ENCODE measurements at regions not wholly inside any gene's neighbourhood (a gene's known extent, or its start where the extent isn't known, plus 50 kb on each side); places are given as distances from the start of the nearest gene placed in this dataset.

- no peak for TF ChIP-seq ZNF324 (tag by site-specific recombination; IDR thresholded peaks at IDR 0.05)
- TF ChIP-seq ZNF23 (tag by site-specific recombination; IDR thresholded peaks at IDR 0.05; ENCODE audit: borderline replicate concordance): no peak
- no peak for TF ChIP-seq CTCF (tag by site-specific recombination; IDR thresholded peaks at IDR 0.05)
- TF ChIP-seq ZNF704 (tag by site-specific recombination; IDR thresholded peaks at IDR 0.05): no peak
- TF ChIP-seq ZNF843 (tag by site-specific recombination; IDR thresholded peaks at IDR 0.05): no peak
- TF ChIP-seq REST (tag by site-specific recombination; IDR thresholded peaks at IDR 0.05): no peak
- TF ChIP-seq SETDB1 (IDR thresholded peaks at IDR 0.05; ENCODE audit: insufficient read length, low read length): no peak
- TF ChIP-seq ZNF621 (tag by site-specific recombination; IDR thresholded peaks at IDR 0.05): no peak
- TF ChIP-seq ZBTB1 (tag by site-specific recombination; IDR thresholded peaks at IDR 0.05): no peak
- TF ChIP-seq ZNF24 (tag by site-specific recombination; IDR thresholded peaks at IDR 0.05): no peak
- TF ChIP-seq ZEB2 (tag by site-specific recombination; IDR thresholded peaks at IDR 0.05): no peak
- no peak for TF ChIP-seq ZBTB21 (tag by site-specific recombination; IDR thresholded peaks at IDR 0.05)
- TF ChIP-seq ZNF302 (tag by site-specific recombination; IDR thresholded peaks at IDR 0.05; ENCODE audit: low read depth): no peak
- TF ChIP-seq MEIS1 (CRISPR knock-in tag; IDR thresholded peaks at IDR 0.05; ENCODE audit: borderline replicate concordance): no peak
These were observed 739.4 kb downstream of the EFNB2 start for GRCh38 chr13:105796081-105796480.
